GM19397 (cell line): ENCODE measurements at regions not wholly inside any gene's neighbourhood (a gene's known extent, or its start where the extent isn't known, plus 50 kb on each side); places are given as distances from the start of the nearest gene placed in this dataset.

Source experiments
- ATAC-seq: cut with Tn5 transposase; IDR thresholded peaks from one replicate; pipeline ENCODE4 v1.9.1; 2021; ENCODE audit warnings: mild to moderate bottlenecking, moderate library complexity; ENCODE audit not compliant: unreplicated experiment

DNA sequence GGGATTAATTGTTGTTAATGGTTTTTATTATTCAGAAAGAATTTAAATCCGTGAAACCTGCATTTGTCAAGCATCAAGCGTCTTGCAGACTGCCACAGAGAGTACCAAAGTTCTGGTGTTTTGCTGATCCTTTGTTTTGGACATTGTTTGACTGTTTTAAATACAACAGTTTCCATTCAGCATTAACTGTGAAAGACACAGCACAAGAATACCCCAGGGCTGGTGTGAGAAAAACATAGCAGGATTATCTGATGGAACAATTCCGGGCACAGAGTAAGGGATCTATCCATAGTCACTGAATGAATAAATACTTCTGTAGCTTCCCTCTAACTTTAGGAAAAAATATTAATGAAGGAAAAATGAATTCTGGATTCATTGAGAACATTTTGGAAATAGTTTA lies 202.3 kb downstream of the LTN1 start:
- ATAC-seq = no peak

DNA sequence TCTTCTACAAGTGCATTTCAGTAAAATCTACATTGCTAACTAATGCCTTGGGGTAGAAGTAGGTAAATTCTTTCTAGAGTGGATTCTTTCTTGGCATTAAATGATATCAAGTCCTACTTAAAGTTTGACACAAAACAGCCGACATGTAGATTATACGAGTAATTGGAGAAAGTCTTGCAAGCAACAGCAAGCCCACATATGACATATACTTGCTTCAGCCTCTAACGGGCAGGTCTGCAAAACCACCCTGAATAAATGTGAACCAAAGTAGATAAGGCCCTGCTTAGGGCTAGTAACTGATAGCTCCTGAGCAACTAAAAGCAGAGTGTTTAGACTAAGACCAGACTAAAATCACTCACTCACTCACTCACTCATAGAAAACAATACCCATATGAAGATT lies 203.2 kb downstream of the LTN1 start:
- no peak for ATAC-seq

DNA sequence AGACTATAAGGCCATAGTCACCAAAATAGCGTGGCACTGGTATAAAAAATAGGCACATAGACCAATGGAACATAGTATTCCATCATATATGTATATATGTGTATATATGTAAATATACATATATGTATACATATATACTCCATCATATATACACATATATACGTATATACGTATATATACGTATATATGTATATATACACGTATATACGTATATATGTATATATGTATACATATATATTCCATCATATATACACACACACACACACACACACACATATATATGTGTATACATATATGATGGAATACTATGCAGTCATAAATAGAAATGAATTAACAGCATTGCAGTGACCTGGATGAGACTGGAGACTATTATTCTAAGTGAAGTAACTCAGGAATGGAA lies 204.6 kb downstream of the LTN1 start:
- no peak for ATAC-seq

DNA sequence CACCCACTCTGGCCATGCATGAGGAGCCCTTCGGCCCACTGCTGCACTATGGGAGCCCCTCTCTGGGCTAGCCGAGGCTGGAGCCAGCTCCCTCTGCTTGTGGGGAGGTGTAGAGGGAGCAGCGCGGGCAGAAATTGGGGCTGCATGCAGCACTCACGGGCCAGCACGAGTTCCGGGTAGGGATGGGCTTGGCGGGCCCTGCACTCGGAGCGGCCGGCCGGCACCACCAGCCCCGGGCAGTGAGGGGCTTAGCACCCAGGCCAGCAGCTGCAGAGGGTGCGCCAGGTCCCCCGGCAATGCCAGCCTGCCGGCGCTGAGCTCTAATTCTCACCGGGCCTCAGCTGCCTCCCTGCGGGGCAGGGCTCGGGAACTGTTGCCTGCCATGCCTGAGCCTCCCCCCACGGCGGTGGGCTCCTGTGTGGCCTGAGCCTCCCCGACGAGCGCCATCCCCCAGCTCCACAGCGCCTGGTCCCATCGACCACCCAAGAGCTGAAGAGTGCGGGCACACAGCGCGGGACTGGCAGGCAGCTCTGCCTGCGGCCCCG lies 209.0 kb downstream of the LTN1 start:
- ATAC-seq = no peak

DNA sequence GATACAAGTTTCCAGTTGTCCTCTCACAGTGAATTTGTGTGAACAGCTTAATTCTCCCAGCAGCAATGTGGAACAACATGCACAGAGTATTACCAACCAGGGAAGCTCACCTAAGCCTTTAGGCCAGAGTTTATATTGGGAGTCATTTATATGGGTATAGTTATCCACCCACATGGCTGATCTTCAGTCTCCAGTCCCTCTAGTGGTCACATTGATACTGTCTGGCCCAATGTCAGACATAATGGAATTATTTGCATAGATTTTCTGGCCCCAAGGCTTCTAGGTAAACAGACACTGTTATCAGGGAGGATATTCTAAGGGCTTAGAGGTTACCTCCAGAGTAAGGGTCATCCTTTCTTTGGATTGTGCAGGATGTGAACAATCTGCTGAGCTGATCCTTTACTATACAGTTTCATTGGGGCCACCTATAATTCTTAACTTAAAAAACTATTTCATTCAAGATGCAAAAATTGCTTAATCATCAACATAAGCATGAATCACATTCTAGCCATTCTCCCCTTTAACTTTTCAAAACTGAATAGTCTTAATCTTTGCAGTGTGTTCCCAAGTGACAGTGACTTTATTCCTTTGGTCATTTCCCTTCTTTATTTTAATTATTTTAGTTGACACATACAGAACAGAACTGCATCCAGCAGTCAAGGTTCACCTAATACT lies 210.9 kb downstream of the LTN1 start:
- peak; percentile 74 for ATAC-seq

DNA sequence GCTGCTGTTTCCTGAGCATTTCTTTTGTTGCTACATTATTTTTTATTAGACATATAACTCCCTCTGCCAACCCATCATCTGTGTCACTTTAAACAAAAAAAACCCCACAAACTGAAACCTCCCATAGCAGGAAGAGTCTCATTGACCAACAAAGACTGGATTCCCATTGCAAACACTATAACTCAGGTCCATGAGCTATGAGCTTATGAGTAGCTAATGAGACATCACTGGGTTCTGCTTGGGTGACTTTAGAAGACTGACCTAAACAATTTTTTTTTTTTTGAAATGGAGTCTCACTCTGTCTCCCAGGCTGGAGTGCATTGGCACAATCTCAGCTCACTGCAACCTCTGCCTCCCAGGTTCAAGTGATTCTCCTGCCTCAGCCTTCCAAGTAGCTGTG lies 212.8 kb downstream of the LTN1 start:
- no peak for ATAC-seq

DNA sequence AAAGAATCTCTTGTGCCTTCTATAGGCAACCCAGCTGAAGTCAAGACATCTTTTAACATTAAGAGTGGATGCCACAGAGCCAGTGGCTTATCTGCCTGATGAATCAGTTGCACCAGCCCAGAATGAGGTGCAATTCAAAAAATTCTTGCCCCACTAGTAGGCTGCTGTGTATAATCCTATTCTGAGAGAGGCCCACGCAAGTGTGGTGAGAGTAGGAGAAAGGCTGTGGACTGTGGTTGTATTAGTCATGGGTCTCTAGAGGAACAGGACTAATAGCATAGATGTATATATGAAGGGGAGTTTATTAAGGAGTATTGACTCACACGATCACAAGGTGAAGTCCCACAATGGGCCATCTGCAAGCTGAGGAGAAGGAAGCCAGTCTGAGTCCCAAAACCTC lies 216.4 kb downstream of the LTN1 start:
- ATAC-seq = no peak

DNA sequence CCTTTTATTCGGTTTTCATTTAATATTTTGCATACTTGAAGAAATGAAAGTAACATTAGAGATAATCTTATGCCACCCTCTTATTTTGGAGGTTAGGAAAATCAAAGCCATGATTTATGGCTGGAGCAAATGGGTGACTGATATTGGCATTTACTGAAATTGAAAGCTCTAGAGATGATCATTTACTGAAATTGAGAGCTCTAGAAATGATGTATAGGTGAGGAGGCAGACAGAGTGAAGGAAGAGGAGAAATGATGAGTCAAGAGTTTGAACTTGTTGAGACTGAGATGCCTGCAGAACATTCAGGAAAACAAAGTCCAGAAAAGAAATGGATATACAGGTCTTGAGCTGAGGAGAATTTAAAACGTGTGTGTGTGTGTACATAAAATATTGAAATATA lies 217.6 kb downstream of the LTN1 start:
- no peak for ATAC-seq

DNA sequence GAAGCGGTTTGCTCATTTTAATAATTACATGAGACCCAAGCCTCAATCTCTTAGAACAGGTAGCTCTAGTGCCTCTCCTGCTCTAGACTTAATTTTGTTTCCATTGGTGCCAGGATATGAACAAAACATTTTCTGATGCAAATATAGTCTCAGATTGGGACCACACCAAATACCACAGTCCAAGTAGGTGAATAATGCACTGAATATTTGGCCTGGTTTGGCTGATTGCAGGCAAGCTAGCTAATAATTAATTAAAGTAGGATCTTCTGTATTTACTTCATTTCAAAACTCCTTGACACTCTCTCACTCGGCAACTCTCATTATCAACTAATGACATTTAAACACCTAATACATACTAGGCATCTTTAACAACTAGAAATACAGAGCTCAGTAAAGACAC lies 219.6 kb downstream of the LTN1 start:
- ATAC-seq = no peak

DNA sequence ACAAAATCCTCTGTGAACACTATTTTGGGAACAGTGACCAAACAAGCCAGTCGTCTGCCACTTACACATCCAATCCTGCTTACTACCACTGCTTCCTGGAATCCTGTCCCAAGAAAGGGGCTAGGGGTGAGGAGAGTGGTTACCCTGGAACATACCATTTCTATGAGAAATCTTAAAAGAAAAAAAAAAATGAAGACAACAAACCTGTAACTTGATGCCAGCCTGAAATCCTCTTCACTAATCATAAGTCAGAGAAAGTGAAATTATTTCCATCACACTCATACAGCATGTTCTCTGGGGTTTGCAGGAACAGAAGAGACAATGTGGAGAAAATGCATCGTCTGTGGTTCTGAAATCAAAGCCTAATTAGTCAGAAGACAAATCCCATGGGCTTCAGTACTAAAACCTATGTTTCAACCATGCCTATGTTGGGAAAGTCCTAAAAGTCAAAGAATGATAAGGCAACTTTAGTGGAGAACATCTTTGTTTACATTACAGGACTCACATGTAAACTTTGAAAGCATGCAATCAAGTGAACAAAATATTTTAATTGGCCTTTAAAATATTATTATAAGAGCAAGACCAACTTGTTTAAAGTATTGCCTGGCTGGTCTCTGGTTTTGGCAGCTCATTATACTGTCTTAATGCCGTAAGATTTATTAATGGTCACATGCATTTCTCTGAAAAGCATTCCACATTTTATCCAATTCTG lies 220.7 kb downstream of the LTN1 start:
- ATAC-seq = no peak

DNA sequence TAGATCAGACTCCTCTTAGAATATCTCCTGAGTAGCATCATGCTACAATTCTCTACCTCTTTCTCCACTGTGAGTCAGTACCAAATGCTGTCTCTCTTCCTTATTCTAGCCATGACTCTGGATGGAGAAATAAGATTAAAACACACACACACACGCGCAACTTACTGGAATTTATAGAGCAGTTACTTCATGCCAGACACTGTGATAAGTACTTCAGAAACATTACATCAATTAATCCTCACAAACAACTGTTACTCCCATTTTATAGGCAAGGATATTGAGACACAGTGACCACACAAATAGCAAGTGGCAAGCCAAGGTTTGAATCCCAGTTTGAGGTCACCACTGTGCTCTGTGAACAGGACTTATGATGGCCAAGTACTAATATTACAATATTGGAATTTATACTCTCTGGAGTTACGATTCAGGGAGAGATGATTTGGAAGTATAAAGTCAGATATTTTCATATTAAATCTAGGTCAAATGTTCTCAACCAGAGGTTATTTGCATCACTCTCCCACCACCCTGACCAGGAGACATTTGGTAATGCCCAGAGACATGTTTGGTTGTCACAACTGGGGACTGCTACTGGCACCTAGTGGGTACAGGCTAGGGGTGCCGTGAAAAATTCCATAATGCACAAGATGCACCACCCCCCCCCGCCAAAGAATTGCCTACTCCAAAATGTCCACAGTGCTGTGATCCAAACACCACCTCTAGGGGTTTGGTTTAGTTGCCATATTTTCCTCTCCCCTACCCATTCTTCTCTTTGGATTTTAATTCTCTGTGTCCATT lies 221.6 kb downstream of the LTN1 start:
- ATAC-seq = no peak

DNA sequence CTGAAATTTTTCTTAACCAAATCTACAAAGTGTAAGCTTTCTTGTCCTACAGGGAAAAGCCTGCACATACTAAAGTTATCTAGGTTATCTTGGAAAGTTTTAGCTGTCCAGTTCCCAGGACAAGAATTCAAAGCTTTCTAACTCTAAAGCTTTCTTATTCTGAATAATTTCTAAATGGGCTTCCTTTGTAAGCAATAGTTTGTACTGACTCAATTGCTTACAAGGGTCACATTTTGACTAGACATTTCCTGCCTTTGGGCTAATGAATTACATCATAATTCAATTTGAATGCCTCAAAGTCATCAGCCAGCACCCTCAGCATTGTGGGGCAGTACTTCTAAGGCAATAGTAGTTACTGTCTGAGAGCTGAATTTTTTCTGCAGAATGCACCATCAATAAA lies 223.0 kb downstream of the LTN1 start:
- ATAC-seq = no peak

DNA sequence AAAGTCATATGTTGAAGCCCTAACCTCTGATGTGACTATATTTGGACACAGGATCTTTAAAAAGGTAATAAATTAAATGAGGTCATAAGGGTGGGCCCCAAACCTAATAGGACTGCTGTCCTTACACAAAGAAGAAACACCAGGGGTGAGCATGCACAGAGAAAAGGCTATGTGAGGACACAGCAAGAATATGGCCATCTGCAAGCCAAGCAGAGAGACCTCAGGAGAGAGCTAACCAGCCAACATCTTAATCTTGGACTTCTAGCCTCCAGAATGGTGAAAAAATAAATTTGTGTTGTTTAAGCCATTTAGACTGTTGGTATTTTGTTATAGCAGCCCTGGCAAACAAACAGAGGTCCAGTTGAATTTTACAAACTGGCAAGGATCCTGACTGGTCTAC lies 223.9 kb downstream of the LTN1 start:
- no peak for ATAC-seq

DNA sequence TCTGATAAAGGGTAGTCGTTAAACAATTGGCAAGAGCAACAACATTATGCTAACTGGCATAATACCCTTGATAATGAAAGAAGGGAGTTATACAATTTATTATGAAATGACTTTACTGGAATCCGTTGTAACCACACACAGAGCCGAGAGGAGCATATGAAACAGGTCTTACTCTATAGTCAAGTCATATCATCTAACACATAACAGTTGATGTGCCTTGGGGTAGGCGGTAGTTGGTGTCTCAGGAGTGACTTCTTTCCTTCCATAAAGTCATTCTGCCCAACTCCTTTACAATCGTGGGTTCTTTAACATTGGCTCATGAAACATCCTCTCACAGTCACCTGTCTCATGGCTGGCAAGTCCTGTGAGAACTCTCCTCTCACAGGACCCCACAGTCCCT lies 225.2 kb downstream of the LTN1 start:
- ATAC-seq = no peak

DNA sequence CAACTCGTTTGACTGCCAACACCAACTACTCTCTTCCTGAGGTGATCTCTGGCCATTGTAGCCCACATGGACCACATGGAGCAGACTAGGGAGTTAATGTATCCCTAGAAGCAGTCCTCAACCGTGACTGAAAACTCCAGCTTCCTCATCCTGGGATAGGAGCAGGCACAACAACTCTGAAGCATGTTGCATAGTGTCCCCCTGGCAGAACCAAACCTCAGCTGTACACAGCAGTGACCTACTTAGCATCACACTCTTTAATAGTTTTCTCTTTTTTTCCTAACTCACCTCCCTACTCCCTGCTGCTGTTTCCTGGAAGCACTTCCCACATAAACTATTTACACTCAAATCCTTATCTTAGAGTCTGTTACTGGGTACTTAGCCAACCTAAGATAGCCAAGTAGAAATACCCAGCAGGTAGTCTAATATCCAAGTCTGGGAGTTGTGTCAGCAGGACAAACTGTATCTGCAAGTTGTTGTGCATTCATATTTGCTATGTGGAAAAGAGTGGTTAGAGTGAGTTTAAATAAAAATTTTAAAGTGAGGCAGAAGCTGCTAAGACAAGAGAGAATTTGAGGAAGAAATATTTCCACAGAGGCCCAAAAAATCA lies 228.8 kb downstream of the LTN1 start:
- no peak for ATAC-seq

DNA sequence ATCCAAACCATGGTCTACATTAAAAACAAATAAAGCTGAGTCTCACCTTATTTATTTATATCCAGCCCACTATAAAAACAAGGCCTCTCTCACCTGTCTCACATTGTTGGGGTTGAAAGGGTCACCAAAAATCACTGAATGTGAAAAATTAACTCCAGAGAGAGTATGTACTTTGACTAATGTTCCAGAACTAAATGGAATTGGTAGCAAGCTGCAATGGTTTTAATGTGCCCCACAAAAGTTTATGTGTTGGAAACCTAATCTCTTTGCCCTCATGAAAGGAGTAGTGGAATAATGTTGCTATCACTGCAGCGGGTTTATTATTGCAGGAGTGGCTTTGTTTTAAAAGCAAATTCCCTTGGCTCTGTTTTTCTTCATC lies 230.3 kb downstream of the LTN1 start:
- ATAC-seq = no peak

DNA sequence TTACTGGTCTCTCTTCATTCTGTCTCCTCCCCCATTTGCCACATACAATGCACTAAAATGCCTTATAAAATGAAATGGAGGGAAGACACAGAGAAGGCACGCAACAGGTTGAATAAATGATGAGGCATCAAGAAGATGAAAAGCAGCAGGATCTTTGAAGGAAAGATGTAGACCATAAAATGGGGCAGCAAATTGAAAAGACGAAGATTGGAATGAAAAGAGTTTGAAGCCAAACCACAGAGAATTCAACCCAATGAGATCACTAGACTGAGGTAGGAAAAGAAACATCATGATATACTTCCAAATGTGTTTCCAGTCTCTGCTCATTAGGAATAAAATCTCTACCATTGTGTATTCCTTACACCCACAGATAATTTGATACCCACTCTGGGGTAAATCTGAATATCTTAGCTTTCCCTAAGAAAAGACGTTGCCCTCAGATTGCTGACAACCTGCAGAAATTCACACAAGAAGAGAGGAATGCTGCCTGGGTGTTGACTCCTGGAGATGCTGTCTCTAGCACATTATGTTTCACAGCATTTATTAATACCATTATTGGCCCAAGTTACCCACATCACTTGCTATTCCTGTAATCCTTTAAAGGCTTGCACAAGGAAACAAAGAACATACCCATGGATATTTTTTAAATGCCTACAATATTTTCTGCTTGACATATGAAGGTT lies 230.9 kb downstream of the LTN1 start:
- ATAC-seq = no peak

DNA sequence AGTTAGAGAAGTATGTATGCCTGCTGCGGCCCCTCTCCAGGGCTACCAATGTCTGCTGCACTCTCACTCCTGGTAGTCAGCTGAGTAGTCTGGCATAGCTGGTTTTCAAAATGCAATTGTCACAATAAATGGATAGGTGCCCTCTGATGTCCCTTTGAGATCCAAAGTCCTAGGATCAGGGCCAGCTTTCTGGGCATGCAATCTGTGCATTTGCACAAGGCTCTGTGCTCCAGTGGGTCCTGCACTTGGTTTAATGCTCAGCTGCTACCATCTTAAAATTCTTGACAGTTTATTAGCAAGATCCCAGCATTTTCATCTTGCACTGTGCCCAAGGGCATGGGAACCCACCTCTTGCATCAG lies 233.8 kb downstream of the LTN1 start:
- ATAC-seq = no peak

DNA sequence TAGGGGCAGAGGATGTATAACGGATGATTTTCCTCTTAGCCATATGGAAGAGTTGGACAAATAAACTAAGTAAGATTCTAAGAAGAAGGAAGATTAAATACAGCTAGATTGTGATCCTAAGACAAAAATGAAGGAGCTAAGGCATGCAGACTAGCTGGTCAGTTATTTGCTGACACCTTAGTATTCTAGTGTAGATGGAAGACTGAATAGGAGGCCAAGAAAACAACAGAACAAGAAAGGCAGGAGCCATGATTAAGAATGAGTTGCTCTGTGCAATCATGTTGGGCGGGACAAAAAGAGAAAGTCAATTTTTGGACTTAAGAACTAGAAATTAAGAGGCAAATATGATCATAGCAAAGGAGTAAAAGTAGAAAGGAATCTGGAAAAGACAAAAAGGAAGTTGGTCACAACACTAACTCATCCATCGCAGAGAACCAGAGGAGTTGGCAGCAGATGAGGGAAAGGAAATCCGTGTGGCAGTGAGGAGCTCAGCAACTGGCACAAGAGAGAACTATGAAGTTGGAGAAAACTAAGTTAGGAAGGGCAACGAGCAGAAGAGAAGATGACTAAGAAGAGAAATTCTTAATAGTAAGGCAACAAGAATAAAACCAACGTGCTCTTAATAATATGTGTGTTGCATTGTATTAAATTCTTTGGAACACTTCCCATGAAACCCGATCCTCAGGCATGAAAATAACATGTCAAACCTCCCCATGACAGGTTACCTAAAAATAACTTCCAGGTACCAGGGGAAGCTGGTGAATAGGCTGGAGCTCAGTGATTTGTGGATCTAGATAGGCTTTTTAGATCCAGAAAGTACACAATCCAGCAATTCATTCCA lies 234.4 kb downstream of the LTN1 start:
- no peak for ATAC-seq

DNA sequence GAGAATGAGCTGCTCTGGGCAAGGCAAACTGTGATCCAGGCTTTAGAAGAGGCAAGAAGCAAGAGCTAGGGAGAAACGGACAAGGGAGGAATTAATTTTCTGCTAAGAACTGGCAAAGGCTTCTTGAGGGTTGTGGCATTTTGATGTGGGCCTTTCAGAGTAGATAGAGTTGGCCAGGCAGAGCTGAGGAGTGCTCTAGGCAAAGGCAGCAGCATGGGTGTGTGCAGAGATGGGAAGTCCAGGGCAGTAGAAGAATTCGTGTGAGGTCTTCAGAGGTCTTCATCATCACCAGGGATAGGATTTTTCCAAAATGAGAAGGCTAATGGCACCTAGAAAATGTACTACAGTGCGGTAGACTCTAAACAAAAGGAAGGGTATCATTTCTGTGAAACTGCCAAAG lies 237.8 kb downstream of the LTN1 start:
- ATAC-seq = no peak
